A673 (cell line): ENCODE measurements at regions not wholly inside any gene's neighbourhood (a gene's known extent, or its start where the extent isn't known, plus 50 kb on each side); places are given as distances from the start of the nearest gene placed in this dataset.

Experiments
- CTCF ChIP-seq: fragments of 300-800, 200-600 bp; sonication (generic); conservative IDR thresholded peaks from 2 replicates; pipeline ENCODE4 v1.5.1; 2017; ENCODE audit warnings: low read depth, mild to moderate bottlenecking, antibody characterized with exemption, low read length, moderate library complexity, mixed read lengths
- EZH2 ChIP-seq: fragments of 200-600 bp; sonication (generic); IDR thresholded peaks from 2 replicates; pipeline ENCODE4 v1.6.1; 2017; ENCODE audit warnings: borderline replicate concordance, low read depth, mild to moderate bottlenecking, mixed read lengths, antibody characterized with exemption, low read length; ENCODE audit not compliant: poor library complexity, severe bottlenecking

DNA sequence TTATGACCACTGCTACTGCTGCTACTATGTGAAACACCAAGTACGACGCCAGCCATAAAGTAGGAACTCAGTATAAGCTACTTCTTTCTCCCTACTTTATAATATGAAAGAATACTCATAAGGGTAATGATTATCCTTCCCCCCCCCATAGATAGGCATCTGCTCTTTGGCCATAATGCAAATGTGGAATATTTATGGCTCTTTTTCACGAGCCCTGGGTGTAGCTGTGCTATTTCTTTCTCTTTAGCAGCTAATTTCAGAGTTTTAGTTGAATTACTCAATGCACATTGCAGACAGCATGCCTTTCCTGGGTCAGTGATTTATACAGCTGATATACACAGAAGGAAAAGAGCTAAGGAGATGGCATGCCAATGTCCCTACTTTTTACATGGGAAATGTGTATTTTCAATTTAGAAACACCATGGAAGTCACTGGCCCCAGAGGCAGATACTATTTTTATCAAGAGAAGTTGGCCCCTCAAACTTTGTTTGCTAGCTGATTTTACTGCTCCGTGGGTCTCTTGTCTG lies 234.1 kb upstream of the KIAA1217 start:
- TF ChIP-seq CTCF = no peak
- TF ChIP-seq EZH2 = no peak
